Liver (tissue), 3 donors: ENCODE measurements at regions not wholly inside any gene's neighbourhood (a gene's known extent, or its start where the extent isn't known, plus 50 kb on each side); places are given as distances from the start of the nearest gene placed in this dataset.

ENCODE experiments used
- ATF3 ChIP-seq: IDR thresholded peaks from 2 replicates; pipeline ENCODE4 v1.6.1; 2016; ENCODE audit warnings: antibody characterized with exemption
- CTCF ChIP-seq: fragments of 150-350 bp; IDR thresholded peaks from 2 replicates; pipeline ENCODE4 v1.5.1; 2017; ENCODE audit warnings: improper control_type of control experiment, low read depth, low read length; ENCODE audit not compliant: missing input control
- FOXA1 ChIP-seq: IDR thresholded peaks from 2 replicates; pipeline ENCODE4 v1.6.1; 2016; ENCODE audit warnings: antibody characterized with exemption
- HNF4G ChIP-seq: IDR thresholded peaks from 2 replicates; pipeline ENCODE4 v1.6.1; 2016; ENCODE audit warnings: antibody characterized with exemption
- JUND ChIP-seq, 2 donors: IDR thresholded peaks; 2 replicates each; pipeline ENCODE4 v1.6.1; 2016; ENCODE audit warnings: antibody characterized with exemption in 2 of 2
- MAX ChIP-seq: IDR thresholded peaks from 2 replicates; pipeline ENCODE4 v1.6.1; 2016; ENCODE audit warnings: antibody characterized with exemption
- NR2F2 ChIP-seq: IDR thresholded peaks from 2 replicates; pipeline ENCODE4 v1.6.1; 2016; ENCODE audit warnings: antibody characterized with exemption
- RAD21 ChIP-seq, 2 donors: IDR thresholded peaks; 2 replicates each; pipeline ENCODE4 v1.6.1; 2016; ENCODE audit warnings: antibody characterized with exemption in 2 of 2, mild to moderate bottlenecking in 2 of 2
- RXRA ChIP-seq, 2 donors: IDR thresholded peaks; 2 replicates each; pipeline ENCODE4 v1.6.1; 2017 to 2018; ENCODE audit warnings: antibody characterized with exemption in 2 of 2, mild to moderate bottlenecking in 1 of 2
- TAF1 ChIP-seq: conservative IDR thresholded peaks from 2 replicates; pipeline ENCODE4 v1.6.1; 2016; ENCODE audit warnings: antibody characterized with exemption, mild to moderate bottlenecking
- ZBTB33 ChIP-seq: IDR thresholded peaks from 2 replicates; pipeline ENCODE4 v1.6.1; 2016; ENCODE audit warnings: antibody characterized with exemption
- TF ChIP-seq, protein P1 (sequence below): IDR thresholded peaks from 2 replicates; pipeline ENCODE4 v1.6.1; 2016; ENCODE audit warnings: antibody characterized with exemption, mild to moderate bottlenecking
- donor health status: healthy.
- donor health status: healthy.

- no peak for TF ChIP-seq MAX
- no peak for TF ChIP-seq CTCF
- no peak for TF ChIP-seq JUND (IDR thresholded peaks at IDR 0.05)
- TF ChIP-seq FOXA1, result no peak
- no peak for TF ChIP-seq TAF1
- no peak for TF ChIP-seq ATF3
- TF ChIP-seq, protein P1, sequence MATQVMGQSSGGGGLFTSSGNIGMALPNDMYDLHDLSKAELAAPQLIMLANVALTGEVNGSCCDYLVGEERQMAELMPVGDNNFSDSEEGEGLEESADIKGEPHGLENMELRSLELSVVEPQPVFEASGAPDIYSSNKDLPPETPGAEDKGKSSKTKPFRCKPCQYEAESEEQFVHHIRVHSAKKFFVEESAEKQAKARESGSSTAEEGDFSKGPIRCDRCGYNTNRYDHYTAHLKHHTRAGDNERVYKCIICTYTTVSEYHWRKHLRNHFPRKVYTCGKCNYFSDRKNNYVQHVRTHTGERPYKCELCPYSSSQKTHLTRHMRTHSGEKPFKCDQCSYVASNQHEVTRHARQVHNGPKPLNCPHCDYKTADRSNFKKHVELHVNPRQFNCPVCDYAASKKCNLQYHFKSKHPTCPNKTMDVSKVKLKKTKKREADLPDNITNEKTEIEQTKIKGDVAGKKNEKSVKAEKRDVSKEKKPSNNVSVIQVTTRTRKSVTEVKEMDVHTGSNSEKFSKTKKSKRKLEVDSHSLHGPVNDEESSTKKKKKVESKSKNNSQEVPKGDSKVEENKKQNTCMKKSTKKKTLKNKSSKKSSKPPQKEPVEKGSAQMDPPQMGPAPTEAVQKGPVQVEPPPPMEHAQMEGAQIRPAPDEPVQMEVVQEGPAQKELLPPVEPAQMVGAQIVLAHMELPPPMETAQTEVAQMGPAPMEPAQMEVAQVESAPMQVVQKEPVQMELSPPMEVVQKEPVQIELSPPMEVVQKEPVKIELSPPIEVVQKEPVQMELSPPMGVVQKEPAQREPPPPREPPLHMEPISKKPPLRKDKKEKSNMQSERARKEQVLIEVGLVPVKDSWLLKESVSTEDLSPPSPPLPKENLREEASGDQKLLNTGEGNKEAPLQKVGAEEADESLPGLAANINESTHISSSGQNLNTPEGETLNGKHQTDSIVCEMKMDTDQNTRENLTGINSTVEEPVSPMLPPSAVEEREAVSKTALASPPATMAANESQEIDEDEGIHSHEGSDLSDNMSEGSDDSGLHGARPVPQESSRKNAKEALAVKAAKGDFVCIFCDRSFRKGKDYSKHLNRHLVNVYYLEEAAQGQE, result no peak
- TF ChIP-seq RAD21 (IDR thresholded peaks at IDR 0.05), result no peak
- no peak for TF ChIP-seq ZBTB33
- TF ChIP-seq NR2F2, result no peak
- no peak for TF ChIP-seq RXRA (IDR thresholded peaks at IDR 0.05)
- no peak for TF ChIP-seq HNF4G
These were observed 211.5 kb upstream of the P2RY1 start for GRCh38 chr3:152623286-152623911.
